Stimulated activated memory B cell treated with anti-CD40 and anti-IgM and Interleukin-4, amounts not matched to agents 10 μg/mL and 1 μg/mL and 100 μg/mL, for 72 hours (primary cell): ENCODE measurements at regions not wholly inside any gene's neighbourhood (a gene's known extent, or its start where the extent isn't known, plus 50 kb on each side); places are given as distances from the start of the nearest gene placed in this dataset.
"Not testable (repeated sequence)": the region's sequence is repeated elsewhere in the genome, so short reads cannot be mapped to it uniquely, and the experiment has no call there.

Source experiments
- ATAC-seq: fragments of 150-1000 bp; cut with Tn5 transposase; 2 replicates; pipeline ENCODE4 v1.10.0; 2021
- H3K27ac Mint-ChIP-seq: one replicate; pipeline ENCODE4 v1.8.0; 2022; ENCODE audit warnings: mild to moderate bottlenecking, mixed read lengths
- H3K27me3 Mint-ChIP-seq: one replicate; pipeline ENCODE4 v1.8.0; 2022; ENCODE audit warnings: mixed read lengths
- H3K36me3 Mint-ChIP-seq: one replicate; pipeline ENCODE4 v1.8.0; 2022; ENCODE audit warnings: mixed read lengths
- H3K4me1 Mint-ChIP-seq: one replicate; pipeline ENCODE4 v1.8.0; 2022; ENCODE audit warnings: mixed read lengths
- H3K4me3 Mint-ChIP-seq: one replicate; pipeline ENCODE4 v1.8.0; 2022; ENCODE audit warnings: mild to moderate bottlenecking, moderate library complexity, mixed read lengths
- H3K9me3 Mint-ChIP-seq: one replicate; pipeline ENCODE4 v1.8.0; 2022; ENCODE audit warnings: mixed read lengths

DNA sequence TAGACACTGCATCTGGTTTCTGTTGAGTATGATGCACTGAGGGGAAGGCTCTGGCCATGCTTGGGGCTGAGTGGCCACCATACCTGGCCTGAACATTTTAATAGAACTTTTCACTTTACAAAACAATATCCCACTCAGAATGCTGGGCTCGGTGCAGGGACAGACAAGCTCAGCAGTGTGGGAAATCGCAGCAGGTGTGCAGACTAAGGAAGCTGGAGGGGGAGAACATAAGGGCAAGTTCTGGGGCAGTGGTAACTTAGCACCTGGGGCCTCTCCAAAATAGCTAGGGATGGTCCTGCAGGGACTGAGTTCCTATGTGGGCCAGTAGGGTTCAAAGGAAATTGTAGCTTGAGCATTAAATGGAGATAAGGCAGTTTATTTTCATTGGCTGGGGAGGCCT is 90.9 kb upstream of the RNU6-1 start:
- no peak overlapping the region for H3K4me3 Mint-ChIP-seq
- no peaks in the 10 kb centered on the region for H3K9me3 Mint-ChIP-seq
- no peaks in the 10 kb centered on the region for H3K4me1 Mint-ChIP-seq
- H3K36me3 Mint-ChIP-seq: no peaks in the 10 kb centered on the region
- H3K27ac Mint-ChIP-seq: no peak overlapping the region
- no peak for ATAC-seq
- peaks cover 11% of the 10 kb centered on the region for H3K27me3 Mint-ChIP-seq

DNA sequence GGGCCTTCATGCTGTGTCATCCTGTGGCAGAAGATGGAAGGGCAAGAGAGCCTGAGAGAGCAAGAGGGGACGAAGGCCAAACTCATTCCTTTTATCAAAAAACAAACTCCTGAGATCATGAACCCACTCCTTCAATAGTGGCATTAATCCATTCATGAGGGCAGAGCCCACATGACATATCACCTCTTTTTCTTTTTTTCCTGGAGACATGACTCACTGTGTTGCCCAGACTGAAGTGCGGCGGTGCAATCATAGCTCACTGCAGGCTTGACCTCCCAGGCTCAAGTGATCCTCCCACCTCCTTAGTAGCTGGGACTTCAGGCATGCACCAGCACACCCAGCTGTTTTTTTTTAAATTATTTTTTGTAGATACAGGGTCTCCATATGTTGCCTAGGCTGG is 92.0 kb upstream of the RNU6-1 start:
- ATAC-seq: no peak
- Mint-ChIP-seq H3K9me3 (no peaks in the 10 kb centered on the region), H3K36me3 (no peaks in the 10 kb centered on the region), H3K4me3 (no peak overlapping the region), H3K27ac (no peak overlapping the region), H3K4me1 (peaks cover under 1% of the 10 kb centered on the region), H3K27me3 (peaks cover 11% of the 10 kb centered on the region)

DNA sequence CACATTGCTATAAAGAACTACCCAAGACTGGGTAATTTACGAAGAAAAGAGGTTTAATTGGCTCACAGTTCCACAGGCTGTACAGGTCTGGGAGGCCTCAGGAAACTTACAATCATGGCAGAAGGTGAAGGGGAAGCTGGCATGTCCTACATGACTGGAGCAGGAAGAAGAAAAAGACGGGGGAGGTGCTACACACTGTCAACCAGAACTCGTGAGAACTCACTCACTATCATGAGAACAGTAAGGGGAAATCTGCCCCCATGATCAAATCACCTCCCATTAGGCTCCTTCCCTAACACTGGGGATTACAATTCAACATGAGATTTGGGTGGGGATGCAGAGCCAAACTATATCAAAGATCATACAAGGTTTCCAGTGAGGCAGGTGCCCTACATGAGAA is 94.3 kb upstream of the RNU6-1 start:
- not testable (repeated sequence) for H3K9me3 Mint-ChIP-seq, ATAC-seq, H3K36me3 Mint-ChIP-seq, H3K4me3 Mint-ChIP-seq
- Mint-ChIP-seq H3K27ac (peak overlapping the region; percentile 1), H3K27me3 (peaks cover 11% of the 10 kb centered on the region), H3K4me1 (peaks cover 19% of the 10 kb centered on the region)

DNA sequence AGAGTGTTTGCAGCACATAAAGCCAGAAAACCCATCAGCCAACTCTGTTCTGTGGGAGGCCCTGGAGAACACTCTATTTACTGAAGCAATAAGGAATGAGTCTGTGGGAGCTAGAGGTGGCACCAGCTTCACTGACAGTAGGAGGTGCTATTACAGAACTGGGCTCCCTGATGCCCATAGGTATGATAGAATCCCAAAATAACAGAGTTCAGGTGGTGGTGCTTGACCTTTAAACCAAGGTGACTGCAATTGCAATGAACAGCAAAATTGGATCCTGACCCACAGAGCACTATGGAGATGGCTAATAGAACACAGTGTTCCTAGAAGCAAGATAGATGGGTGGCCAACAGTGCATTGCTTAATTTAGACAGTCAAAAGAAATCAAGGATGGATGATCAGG is 95.4 kb upstream of the RNU6-1 start:
- Mint-ChIP-seq H3K9me3 (no peaks in the 10 kb centered on the region), H3K27me3 (peaks cover 7% of the 10 kb centered on the region), H3K4me1 (peaks cover 23% of the 10 kb centered on the region), H3K27ac (no peak overlapping the region), H3K4me3 (no peak overlapping the region), H3K36me3 (no peaks in the 10 kb centered on the region)
- no peak for ATAC-seq

DNA sequence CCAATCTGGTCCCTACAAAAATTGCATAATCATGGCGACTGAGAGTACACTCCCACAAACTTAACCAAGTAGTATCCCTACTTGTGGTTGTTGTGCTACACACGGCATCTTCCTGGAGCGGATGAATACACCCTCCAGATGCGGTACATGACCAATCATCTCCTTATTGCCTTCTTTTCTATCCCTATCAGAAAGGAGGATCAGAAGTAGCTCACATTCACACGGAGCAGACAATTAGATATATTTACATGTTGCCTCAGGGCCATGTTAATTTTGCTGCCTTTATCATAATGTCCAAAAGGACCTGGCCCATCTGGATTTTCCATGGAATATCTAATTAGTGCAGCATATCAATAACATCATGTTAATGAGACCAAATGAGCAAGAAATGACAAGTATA is 96.4 kb upstream of the RNU6-1 start:
- no peaks in the 10 kb centered on the region for H3K36me3 Mint-ChIP-seq
- no peak for ATAC-seq
- H3K4me1 Mint-ChIP-seq: peaks cover 23% of the 10 kb centered on the region

DNA sequence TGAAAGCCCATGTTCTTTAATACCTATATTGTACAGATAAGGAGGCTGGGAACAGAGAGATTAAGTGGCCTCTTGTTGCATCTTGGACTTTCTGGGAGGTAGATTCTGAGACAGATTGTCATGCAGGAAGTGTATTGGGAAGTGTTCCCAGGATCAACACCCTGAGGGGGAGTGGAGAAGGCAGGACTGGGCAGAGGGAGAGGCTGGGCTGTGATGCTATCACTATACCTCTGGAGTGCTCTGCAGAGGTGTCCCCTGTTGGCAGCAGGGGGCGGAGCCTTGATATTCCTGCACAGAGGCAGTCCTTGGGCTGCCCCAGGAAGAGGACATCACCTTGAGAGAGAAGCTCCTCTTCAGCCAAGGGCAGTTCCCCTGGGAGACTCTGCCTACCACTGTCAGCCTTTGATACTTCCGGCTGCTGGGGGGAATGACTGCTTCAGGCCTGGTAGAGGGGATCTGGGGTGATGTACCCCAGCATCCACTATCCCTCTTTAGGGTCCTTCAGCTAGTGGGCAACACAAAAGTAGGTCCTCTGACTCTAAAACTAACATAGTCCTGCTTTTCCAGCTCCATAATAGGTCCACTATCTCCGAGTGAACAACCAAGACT is 97.4 kb upstream of the RNU6-1 start:
- H3K27me3 Mint-ChIP-seq: no peaks in the 10 kb centered on the region
- peak overlapping the region; percentile 26 for H3K27ac Mint-ChIP-seq
- H3K4me3 Mint-ChIP-seq: no peak overlapping the region
- H3K9me3 Mint-ChIP-seq: no peaks in the 10 kb centered on the region
- ATAC-seq: no peak
- H3K4me1 Mint-ChIP-seq: peaks cover 23% of the 10 kb centered on the region
- H3K36me3 Mint-ChIP-seq: no peaks in the 10 kb centered on the region

More for the DNA sequence above, 96.4 kb upstream of the RNU6-1 start:
- H3K9me3 Mint-ChIP-seq: no peaks in the 10 kb centered on the region
- no peak overlapping the region for H3K27ac Mint-ChIP-seq
- no peak overlapping the region for H3K4me3 Mint-ChIP-seq
- H3K27me3 Mint-ChIP-seq: no peaks in the 10 kb centered on the region

DNA sequence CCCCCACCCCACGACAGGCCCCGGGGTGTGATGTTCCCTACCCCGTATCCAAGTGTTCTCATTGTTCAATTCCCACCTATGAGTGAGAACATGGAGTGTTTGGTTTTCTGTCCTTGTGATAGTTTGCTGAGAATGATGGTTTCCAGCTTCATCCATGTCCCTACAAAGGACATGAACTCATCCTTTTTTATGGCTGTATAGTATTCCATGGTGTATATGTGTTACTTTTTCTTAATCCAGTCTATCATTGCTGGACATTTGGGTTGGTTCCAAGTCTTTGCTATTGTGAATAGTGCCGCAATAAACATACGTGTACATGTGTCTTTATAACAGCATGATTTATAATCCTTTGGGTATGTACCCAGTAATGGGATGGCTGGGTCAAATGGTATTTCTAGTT is 99.3 kb upstream of the RNU6-1 start:
- not testable (repeated sequence) for ATAC-seq, H3K36me3 Mint-ChIP-seq, H3K27me3 Mint-ChIP-seq, H3K4me3 Mint-ChIP-seq, H3K9me3 Mint-ChIP-seq
- Mint-ChIP-seq H3K27ac (peak overlapping the region; percentile 8), H3K4me1 (peaks cover 23% of the 10 kb centered on the region)

DNA sequence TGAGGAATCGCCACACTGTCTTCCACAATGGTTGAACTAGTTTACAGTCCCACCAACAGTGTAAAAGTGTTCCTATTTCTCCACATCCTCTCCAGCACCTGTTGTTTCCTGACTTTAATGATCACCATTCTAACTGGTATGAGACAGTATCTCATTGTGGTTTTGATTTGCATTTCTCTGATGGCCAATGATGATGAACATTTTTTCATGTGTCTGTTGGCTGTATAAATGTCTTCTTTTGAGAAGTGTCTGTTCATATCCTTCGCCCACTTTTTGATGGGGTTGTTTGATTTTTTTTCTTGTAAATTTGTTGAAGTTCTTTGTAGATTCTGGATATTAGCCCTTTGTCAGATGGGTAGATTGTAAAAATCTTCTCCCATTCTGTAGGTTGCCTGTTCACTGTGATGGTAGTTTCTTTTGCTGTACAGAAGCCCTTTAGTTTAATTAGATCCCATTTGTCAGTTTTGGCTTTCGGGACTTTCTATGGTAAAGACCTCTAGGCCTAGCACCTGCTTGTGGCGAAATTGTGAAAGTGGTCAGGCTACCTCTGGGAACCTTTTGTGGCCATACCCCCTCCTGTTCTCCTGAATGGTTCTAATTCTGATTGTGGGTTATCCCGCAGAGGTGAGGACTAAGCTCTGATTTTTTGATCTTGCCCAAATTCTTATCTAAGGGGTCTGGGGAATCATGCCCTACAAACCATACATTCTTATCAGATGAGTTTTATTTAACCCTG is 99.9 kb upstream of the RNU6-1 start:
- H3K27ac Mint-ChIP-seq: peak overlapping the region; percentile 8
- peaks cover 23% of the 10 kb centered on the region for H3K4me1 Mint-ChIP-seq
- not testable (repeated sequence) for H3K9me3 Mint-ChIP-seq, H3K36me3 Mint-ChIP-seq, H3K27me3 Mint-ChIP-seq, ATAC-seq, H3K4me3 Mint-ChIP-seq

DNA sequence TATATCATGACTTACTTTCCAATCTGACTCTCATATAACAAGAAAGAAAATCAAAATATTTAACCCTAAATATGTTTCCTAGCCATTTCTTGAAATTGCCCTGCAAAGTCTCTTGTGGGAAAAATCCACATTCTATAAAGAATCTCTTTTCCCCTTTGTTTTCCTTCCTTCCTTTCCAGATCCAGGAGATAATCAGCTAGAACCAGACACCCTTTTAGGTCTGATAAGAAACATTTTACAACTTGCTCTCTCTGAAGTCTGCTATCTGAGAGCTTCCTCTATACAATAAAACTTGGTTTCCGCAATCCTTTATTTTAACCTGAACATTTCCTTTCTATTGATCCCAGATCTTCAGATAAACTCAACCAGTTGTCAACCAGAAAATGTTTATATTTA is 100.5 kb upstream of the RNU6-1 start:
- no peak for ATAC-seq
- Mint-ChIP-seq H3K4me3 (no peak overlapping the region), H3K4me1 (peaks cover 23% of the 10 kb centered on the region), H3K27ac (peak overlapping the region; percentile 8), H3K36me3 (no peaks in the 10 kb centered on the region), H3K9me3 (no peaks in the 10 kb centered on the region), H3K27me3 (no peaks in the 10 kb centered on the region)

DNA sequence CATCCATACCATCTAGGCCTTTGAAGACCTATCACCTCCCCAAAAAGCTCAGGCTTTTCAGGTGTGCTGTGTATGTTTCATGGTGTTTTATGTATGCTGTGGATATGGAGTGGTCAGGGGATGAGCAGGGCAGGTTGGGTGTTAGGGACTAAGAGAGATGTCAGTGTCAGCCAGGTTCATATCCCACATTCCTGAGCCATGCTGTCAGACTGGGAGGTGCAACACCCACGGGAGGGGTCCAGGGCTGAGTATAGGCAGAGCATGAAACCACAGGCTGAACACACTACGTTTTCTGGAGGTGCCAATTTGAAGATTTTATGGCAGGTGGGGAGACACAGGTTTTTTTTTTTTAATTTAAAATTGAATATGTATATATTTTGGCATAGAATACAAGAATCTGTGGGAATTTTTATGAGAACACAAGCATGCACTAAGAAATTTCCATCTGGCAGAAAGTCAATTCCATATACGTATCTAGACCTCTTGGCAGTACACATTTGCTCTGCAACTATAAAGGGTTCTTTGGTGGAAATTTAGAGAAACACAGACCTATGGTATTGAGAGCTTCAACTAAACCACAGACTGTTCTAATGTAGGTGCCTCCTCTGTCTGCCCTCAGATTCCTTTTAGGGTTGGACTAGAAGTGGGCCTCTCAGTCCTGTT is 101.9 kb upstream of the RNU6-1 start:
- no peak for ATAC-seq
- H3K4me1 Mint-ChIP-seq: peaks cover 29% of the 10 kb centered on the region
- no peak overlapping the region for H3K27ac Mint-ChIP-seq
- H3K27me3 Mint-ChIP-seq: no peaks in the 10 kb centered on the region
- no peaks in the 10 kb centered on the region for H3K36me3 Mint-ChIP-seq
- H3K4me3 Mint-ChIP-seq: no peak overlapping the region
- H3K9me3 Mint-ChIP-seq: no peaks in the 10 kb centered on the region

DNA sequence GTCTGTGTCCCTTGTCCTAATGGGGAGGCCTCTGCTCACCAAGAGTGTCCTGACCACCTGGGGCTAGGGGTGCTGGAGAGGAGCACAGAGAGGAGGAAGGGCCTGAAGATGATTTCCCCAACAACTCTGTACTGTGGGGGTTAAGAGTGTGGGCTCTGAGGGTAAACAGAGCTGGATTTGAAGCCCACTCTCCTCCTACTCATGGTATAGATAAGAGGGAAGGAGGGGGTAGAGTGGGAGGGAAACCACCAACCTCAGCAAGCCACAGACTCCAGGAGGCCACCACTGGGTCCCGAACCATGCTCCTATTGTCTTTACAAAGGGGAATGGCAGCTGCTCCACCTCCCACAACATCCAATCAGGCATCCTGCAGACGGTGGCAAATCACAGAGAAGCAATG is 103.6 kb upstream of the RNU6-1 start:
- Mint-ChIP-seq H3K36me3 (no peaks in the 10 kb centered on the region), H3K9me3 (no peaks in the 10 kb centered on the region), H3K4me1 (peaks cover 13% of the 10 kb centered on the region), H3K27ac (no peak overlapping the region), H3K27me3 (no peaks in the 10 kb centered on the region), H3K4me3 (no peak overlapping the region)
- ATAC-seq: no peak

DNA sequence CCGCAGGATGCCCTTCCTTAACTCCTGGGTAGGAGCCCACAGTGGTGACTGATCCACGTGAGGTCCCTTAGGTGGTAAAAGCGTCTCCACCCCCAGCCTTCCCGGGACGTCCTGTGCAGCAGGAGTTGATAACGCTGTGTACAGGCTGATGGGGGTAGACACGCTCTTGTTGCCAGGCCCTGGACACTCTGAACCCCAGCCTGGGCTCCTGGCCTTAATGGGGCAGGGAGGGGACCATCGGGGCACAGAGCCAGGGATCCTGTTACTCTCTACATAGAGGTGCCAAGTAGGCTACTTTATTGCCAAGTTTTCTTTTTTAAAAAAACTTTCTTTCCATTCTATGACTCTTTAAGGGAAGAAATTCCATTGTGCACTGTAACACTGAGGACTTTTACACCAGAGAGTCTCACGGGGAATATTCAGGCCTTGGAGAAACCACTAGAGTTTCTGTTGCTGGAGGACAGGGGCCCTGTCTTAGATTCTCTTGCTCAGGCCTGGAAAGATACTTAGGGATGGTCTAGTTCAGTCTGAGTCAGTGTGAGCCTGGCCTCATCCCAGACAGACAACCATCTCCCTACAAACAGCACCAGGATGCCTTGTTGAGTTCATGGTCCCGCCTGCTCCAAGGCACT is 104.3 kb upstream of the RNU6-1 start:
- ATAC-seq: no peak
- no peak overlapping the region for H3K4me3 Mint-ChIP-seq
- H3K27ac Mint-ChIP-seq: no peak overlapping the region
- peaks cover 11% of the 10 kb centered on the region for H3K4me1 Mint-ChIP-seq
- H3K27me3 Mint-ChIP-seq: no peaks in the 10 kb centered on the region
- no peaks in the 10 kb centered on the region for H3K9me3 Mint-ChIP-seq
- no peaks in the 10 kb centered on the region for H3K36me3 Mint-ChIP-seq

DNA sequence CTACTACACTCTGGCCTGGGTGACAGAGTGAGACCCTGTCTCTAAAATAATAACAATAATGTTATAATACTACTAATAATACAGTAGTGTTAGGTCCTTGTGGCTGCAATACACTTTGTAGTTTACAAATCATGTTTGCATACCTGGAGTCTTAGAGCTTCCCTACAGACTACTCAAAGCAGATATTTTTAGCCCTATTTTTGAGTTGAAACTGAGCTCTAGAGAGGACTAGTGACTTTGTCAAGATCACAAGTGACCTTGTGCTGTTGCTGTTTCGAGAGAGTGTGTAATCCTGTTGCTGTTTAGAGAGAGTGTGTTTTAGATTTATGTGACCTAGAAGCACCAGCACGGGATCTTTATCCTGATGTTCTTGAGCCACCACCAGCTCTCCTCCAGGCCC is 105.3 kb upstream of the RNU6-1 start:
- H3K4me1 Mint-ChIP-seq: peaks cover 7% of the 10 kb centered on the region
- H3K27ac Mint-ChIP-seq: no peak overlapping the region
- H3K9me3 Mint-ChIP-seq: no peaks in the 10 kb centered on the region
- H3K27me3 Mint-ChIP-seq: no peaks in the 10 kb centered on the region
- ATAC-seq: no peak
- H3K36me3 Mint-ChIP-seq: no peaks in the 10 kb centered on the region
- H3K4me3 Mint-ChIP-seq: no peak overlapping the region

DNA sequence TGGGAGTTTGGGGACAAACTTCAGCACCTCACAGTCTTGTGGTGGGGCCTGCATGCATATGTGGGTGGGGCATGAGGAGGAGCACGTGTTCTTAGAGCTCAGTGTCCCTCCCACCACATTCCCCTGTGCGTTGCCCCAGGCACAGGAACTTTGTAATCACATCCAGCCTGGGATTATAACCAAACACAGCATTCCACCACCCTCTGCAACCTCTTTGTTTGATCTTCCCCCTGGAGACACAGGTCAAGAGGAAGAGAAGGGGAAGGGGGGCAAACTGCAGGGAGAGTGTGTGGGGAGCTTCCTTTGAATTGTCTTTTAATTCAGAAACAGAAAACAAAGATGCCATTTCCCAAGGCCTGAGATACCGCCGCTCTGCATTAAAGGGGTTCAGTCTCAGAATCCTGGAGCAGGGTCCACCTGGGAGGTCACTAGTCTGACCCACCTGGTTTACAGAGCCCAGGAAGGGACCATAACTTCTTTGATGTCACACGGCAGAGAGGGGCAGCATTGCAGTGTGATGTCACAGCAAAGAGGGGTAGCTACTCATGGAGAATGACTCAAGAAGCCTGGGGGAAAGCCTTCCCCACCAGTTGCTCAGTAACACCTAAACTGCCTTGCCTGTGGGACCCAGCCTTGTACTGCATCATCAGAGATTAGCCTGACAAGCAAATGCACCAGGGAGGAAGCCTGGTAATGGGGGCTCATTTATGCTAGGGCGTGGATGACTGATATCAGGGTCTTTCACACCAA is 106.3 kb upstream of the RNU6-1 start:
- Mint-ChIP-seq H3K36me3 (no peaks in the 10 kb centered on the region), H3K27ac (peak overlapping the region; percentile 75), H3K27me3 (no peaks in the 10 kb centered on the region), H3K9me3 (no peaks in the 10 kb centered on the region), H3K4me3 (peak overlapping the region; percentile 29), H3K4me1 (peaks cover 7% of the 10 kb centered on the region)
- ATAC-seq: peak; percentile 31

DNA sequence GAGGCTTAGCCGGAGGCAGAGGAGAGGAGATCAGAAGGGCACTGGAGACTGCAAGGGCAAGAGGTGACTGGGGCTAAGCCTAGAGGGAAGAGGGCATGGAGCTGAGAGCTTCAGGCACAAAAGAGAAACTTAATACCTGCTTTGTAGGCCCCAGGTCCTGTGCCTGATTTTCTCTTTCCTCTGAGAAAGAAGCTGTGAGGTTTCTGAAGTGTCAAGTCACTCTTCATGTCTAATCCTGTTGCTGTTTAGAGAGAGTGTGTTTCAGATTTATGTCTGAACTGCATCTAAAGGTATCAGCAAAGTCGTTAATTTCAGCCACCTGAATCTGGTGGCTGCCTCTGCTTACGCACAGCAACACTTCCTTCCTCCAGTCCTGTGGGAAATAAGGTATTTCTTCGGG is 106.9 kb upstream of the RNU6-1 start:
- H3K4me3 Mint-ChIP-seq: peak overlapping the region; percentile 29
- no peak for ATAC-seq
- no peaks in the 10 kb centered on the region for H3K36me3 Mint-ChIP-seq
- peaks cover 5% of the 10 kb centered on the region for H3K27me3 Mint-ChIP-seq
- peaks cover 13% of the 10 kb centered on the region for H3K4me1 Mint-ChIP-seq
- H3K27ac Mint-ChIP-seq: peak overlapping the region; percentile 75
- H3K9me3 Mint-ChIP-seq: no peaks in the 10 kb centered on the region
